Right atrium auricular region (tissue), 2 donors: ENCODE measurements at regions not wholly inside any gene's neighbourhood (a gene's known extent, or its start where the extent isn't known, plus 50 kb on each side); places are given as distances from the start of the nearest gene placed in this dataset.

Source experiments
- DNase-seq: peaks from one replicate; pipeline ENCODE4 v3.0.0-alpha.2; 2019; ENCODE audit warnings: low spot score
- H3K27ac ChIP-seq, 2 donors: fragments of 200-600 bp; sonication (generic); 1 replicate in 1 of 2; 2 replicates in 1 of 2; pipeline ENCODE4 v1.5.1; 2016 to 2019
- H3K27me3 ChIP-seq, 2 donors: fragments of 200-600 bp; sonication (generic); one replicate each; pipeline versions ENCODE4 v1.5.1 to v1.6.0; 2017 to 2019
- H3K36me3 ChIP-seq: fragments of 200-600 bp; sonication (generic); one replicate; pipeline ENCODE4 v1.5.1; 2016
- H3K4me1 ChIP-seq, 2 donors: fragments of 200-600 bp; sonication (generic); one replicate each; pipeline versions ENCODE4 v1.5.1 to v1.6.0; 2017 to 2019
- H3K4me3 ChIP-seq, 2 donors: fragments of 200-600 bp; sonication (generic); 1 replicate in 1 of 2; 2 replicates in 1 of 2; pipeline ENCODE4 v1.5.1; 2017 to 2019; ENCODE audit warnings: mild to moderate bottlenecking in 1 of 2, moderate library complexity in 1 of 2
- H3K9me3 ChIP-seq, 2 donors: fragments of 200-600 bp; sonication (generic); one replicate each; pipeline ENCODE4 v1.5.1; 2019
- TF ChIP-seq, protein P1 (sequence below), 2 donors: fragments of 200-600 bp; sonication (generic); IDR thresholded peaks; one replicate each; pipeline ENCODE4 v1.5.1; 2019; ENCODE audit warnings: antibody characterized with exemption in 2 of 2

DNA sequence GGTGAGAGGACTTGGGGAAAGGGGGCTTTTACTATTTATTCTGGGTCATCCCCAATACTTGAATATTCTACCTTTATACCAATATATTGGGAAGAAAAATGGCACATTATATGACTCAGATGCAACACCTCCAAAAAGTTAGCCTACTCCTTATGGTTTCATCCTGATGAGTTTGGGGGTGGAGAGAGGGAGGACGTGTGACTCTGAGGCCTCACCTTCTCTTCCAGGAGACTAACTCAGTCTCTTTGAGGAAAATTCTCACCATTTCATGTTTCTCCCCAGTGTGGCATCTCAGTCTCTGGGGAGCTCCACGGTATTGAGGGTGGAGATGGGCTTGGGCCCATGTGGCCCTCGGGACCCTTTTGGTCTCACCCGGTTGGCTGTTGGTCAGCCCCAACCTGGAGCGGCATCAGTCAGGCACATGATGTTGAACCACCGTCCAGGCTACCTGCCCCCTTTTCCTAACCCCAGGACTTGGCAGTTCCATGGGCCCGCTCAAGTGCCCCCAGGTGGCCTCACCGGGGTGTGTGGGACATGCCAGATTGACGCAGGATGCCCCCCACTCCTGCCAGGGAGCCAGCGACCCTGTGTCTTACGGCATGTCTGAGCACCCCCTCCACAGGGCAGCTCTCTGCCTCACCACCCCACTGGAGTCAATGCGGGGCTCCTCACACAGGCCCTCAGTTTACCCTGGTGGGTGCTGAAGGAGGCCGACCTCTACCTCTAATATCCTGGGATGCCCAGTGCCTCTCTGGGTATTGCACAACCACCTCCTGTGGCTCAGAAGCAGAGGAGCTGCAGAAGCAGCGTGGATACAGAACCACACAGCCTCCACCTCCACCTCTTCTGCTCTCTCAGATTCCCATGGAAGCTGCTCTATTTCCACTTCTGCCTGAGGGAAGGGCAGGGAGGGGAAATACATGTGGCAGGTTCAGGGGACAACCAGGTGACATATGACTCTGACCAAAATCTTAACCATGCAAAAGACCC is 297.4 kb downstream of the EIPR1 start:
- H3K9me3 ChIP-seq = no peaks in the 10 kb centered on the region
- H3K4me3 ChIP-seq = no peak overlapping the region
- DNase-seq = no peak
- H3K27ac ChIP-seq = no peak overlapping the region
- H3K4me1 ChIP-seq = no peaks in the 10 kb centered on the region
- no peaks in the 10 kb centered on the region for H3K36me3 ChIP-seq
- H3K27me3 ChIP-seq = no peaks in the 10 kb centered on the region
- TF ChIP-seq, protein P1, sequence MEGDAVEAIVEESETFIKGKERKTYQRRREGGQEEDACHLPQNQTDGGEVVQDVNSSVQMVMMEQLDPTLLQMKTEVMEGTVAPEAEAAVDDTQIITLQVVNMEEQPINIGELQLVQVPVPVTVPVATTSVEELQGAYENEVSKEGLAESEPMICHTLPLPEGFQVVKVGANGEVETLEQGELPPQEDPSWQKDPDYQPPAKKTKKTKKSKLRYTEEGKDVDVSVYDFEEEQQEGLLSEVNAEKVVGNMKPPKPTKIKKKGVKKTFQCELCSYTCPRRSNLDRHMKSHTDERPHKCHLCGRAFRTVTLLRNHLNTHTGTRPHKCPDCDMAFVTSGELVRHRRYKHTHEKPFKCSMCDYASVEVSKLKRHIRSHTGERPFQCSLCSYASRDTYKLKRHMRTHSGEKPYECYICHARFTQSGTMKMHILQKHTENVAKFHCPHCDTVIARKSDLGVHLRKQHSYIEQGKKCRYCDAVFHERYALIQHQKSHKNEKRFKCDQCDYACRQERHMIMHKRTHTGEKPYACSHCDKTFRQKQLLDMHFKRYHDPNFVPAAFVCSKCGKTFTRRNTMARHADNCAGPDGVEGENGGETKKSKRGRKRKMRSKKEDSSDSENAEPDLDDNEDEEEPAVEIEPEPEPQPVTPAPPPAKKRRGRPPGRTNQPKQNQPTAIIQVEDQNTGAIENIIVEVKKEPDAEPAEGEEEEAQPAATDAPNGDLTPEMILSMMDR (IDR thresholded peaks at IDR 0.05) = no peak

DNA sequence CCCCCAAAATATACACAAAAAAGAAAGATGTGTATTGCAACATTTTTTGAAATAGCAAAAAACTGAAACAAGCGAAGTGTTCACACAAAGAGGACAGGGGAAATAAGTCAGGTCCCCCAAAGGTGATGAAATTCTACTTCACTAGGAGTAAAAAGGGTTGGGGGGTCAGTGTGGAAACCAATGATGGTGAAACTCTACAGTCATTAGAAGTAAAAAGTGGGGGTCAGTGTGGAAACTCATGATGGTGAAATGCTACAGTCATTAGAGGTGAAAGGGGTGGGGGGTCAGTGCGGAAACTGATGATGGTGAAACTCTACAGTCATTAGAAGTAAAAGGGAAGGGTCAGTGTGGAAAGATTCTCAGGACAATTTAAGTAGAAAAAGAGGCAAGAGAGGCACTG is 298.2 kb downstream of the EIPR1 start:
- Histone ChIP-seq H3K36me3 (no peaks in the 10 kb centered on the region), H3K4me3 (no peak overlapping the region), H3K27me3 (no peaks in the 10 kb centered on the region), H3K27ac (no peak overlapping the region), H3K4me1 (no peaks in the 10 kb centered on the region), H3K9me3 (no peaks in the 10 kb centered on the region)
- TF ChIP-seq, protein P1 (IDR thresholded peaks at IDR 0.05) = no peak
- no peak for DNase-seq

DNA sequence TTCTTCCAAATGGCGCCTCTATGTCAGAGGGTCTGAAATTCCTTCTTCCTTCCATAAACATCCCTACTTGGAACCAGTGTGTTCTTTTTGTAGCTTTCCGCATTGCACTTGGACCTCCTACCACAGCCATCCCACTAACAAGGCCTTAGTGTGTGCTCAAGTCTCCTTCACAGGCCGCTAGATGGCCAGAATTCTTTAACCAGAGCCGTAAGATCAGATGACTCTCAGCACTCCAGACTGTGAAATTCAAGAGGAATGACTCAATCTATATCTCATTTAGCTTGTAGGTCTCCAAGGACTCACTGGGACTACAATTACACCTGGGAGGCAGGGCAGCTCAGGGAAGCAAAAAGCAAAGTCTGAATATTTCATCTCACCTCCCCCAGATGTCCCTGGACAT is 298.9 kb downstream of the EIPR1 start:
- no peaks in the 10 kb centered on the region for H3K4me1 ChIP-seq
- TF ChIP-seq, protein P1 (IDR thresholded peaks at IDR 0.05) = no peak
- no peaks in the 10 kb centered on the region for H3K27me3 ChIP-seq
- H3K27ac ChIP-seq = no peak overlapping the region
- no peaks in the 10 kb centered on the region for H3K9me3 ChIP-seq
- DNase-seq = no peak
- H3K36me3 ChIP-seq = no peaks in the 10 kb centered on the region
- H3K4me3 ChIP-seq = no peak overlapping the region

DNA sequence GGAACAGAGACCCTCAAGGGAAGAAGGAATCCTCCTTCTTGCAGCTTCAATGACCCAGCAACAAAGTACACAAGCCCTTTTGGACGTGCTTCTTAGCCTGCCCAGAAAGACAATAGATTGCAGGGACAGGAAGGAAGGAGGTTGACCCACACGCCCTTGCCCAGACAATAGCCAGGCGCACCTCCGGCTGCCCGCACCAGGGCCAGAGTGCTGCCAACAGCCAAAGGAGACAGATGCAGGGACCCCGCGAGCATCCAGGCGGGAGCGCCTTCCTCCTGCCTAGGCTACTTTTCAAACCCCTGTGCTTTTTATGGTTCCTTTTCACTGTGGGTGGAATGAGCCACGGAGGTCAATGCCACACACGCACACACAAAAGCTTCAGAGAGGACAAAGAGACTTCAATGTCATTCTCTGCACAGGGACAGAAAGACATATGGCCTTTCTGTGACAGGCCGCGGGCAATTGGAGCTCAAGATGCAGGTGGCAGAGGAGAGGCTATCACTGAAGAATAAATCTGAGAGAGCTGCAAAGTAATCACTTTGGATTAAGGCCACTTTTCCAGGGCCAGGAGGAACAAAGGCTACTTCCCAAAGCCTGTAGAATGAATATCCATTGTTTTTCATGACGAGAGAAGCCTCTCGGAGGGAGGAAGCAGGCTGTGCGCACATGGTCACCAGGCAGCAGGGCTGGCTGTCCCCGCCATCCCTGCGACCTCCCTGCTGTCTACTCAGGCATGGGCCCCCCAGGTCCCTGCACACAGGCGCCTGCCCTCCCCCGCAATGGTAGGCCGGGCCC is 300.6 kb downstream of the EIPR1 start:
- TF ChIP-seq, protein P1 (IDR thresholded peaks at IDR 0.05) = no peak
- DNase-seq = no peak
- no peaks in the 10 kb centered on the region for H3K27me3 ChIP-seq
- H3K9me3 ChIP-seq = no peaks in the 10 kb centered on the region
- H3K36me3 ChIP-seq = no peaks in the 10 kb centered on the region
- H3K27ac ChIP-seq = no peak overlapping the region
- no peaks in the 10 kb centered on the region for H3K4me1 ChIP-seq
- H3K4me3 ChIP-seq = no peak overlapping the region

DNA sequence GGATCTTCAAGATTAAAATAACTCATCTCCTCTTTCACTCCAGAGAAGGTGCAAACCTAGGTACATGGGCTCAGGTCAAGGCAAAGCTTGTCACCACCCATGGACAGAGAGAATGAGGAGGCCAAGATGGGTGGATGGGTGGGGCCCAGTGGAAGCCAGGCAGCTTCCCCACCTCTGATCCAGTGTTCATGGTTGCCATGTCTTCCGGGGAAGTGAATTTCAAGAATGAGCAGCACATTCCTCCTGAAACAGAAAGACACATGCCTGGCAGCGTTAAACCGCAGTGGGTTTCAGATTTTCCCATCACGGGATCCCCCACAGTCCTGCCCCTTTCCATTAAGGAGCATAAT is 301.7 kb downstream of the EIPR1 start:
- Histone ChIP-seq H3K27ac (no peak overlapping the region), H3K27me3 (no peaks in the 10 kb centered on the region), H3K9me3 (no peaks in the 10 kb centered on the region), H3K36me3 (no peaks in the 10 kb centered on the region), H3K4me1 (no peaks in the 10 kb centered on the region), H3K4me3 (no peak overlapping the region)
- DNase-seq = no peak
- TF ChIP-seq, protein P1 (IDR thresholded peaks at IDR 0.05) = no peak
